B cell (primary cell): ENCODE measurements at regions not wholly inside any gene's neighbourhood (a gene's known extent, or its start where the extent isn't known, plus 50 kb on each side); places are given as distances from the start of the nearest gene placed in this dataset.

Experiments
- ATAC-seq: fragments of 200-7000 bp; cut with Tn5 transposase; one replicate; pipeline ENCODE4 v1.10.0; 2021; ENCODE audit warnings: low read depth, mild to moderate bottlenecking, moderate number of reproducible peaks, moderate library complexity
- CTCF ChIA-PET: fragments of 350-600 bp; sonication (Branson Sonifier 250); formaldehyde crosslinking; loops from one replicate; lab custom pipeline; 2021; ENCODE audit warnings: antibody characterized with exemption, inconsistent platforms; lab: Charles Lee
- POLR2A ChIA-PET: fragments of 350-600 bp; sonication (Branson Sonifier 250); formaldehyde crosslinking; loops from one replicate; lab custom pipeline; 2021; ENCODE audit warnings: antibody characterized with exemption; lab: Charles Lee
- DNase-seq: peaks from one replicate; pipeline ENCODE4 v3.0.0; 2013
- H2AFZ ChIP-seq: 2 replicates; pipeline ENCODE4 v1.6.1; 2012; ENCODE audit warnings: mild to moderate bottlenecking, low read depth, low read length; ENCODE audit not compliant: insufficient read depth, poor library complexity, severe bottlenecking
- H3K27ac ChIP-seq, 2 donors: 1 replicate in 1 of 2; 2 replicates in 1 of 2; pipeline ENCODE4 v1.5.1; 2012 to 2013; ENCODE audit warnings: low read length in 2 of 2, mild to moderate bottlenecking in 2 of 2, moderate library complexity in 1 of 2
- H3K27me3 ChIP-seq, 4 experiments: fragments of 200-600 bp in 1 of 4; sonication (generic) in 1 of 4; replicated peaks in 1 of 4; 1 replicate in 2 of 4; 2 replicates in 2 of 4; pipeline versions ENCODE4 v1.6.1 to v1.7.0; 2013 to 2016; ENCODE audit warnings: low read length in 3 of 4, mild to moderate bottlenecking in 2 of 4, mixed read lengths in 1 of 4, moderate library complexity in 1 of 4; ENCODE audit not compliant: insufficient read depth in 4 of 4, control insufficient read depth in 3 of 4; ENCODE audit errors: control extremely low read depth in 1 of 4
- H3K36me3 ChIP-seq, 2 experiments: replicated peaks in 1 of 2; 1 replicate in 1 of 2; 2 replicates in 1 of 2; pipeline versions ENCODE4 v1.6.1 to v1.7.1; 2013; ENCODE audit warnings: low read length in 1 of 2; ENCODE audit not compliant: insufficient read depth in 2 of 2, control insufficient read depth in 1 of 2; ENCODE audit errors: control extremely low read depth in 1 of 2, extremely low read depth in 1 of 2
- H3K4me1 ChIP-seq, 2 donors: fragments of 200-600 bp in 1 of 2; sonication (generic) in 1 of 2; 1 replicate in 1 of 2; 2 replicates in 1 of 2; pipeline versions ENCODE4 v1.5.1 to v1.6.1; 2013 to 2017; ENCODE audit warnings: low read length in 2 of 2; ENCODE audit not compliant: control insufficient read depth in 2 of 2, insufficient read depth in 2 of 2
- H3K4me2 ChIP-seq: replicated peaks from 2 replicates; pipeline ENCODE3; 2012; ENCODE audit warnings: mild to moderate bottlenecking, low read depth, low read length; ENCODE audit not compliant: poor library complexity, severe bottlenecking
- H3K4me3 ChIP-seq, 5 experiments: fragments of 200-600 bp in 1 of 5; sonication (generic) in 1 of 5; 1 replicate in 3 of 5; 2 replicates in 2 of 5; pipeline versions ENCODE4 v1.5.1 to v1.7.0; 2011 to 2016; ENCODE audit warnings: low read length in 4 of 5, mild to moderate bottlenecking in 4 of 5, low read depth in 2 of 5, control low read depth in 1 of 5, moderate library complexity in 1 of 5; ENCODE audit not compliant: insufficient read depth in 1 of 5; ENCODE audit errors: control extremely low read depth in 1 of 5, extremely low read depth in 1 of 5
- H3K79me2 ChIP-seq: fragments of 200-600 bp; sonication (generic); one replicate; pipeline ENCODE4 v1.6.0; 2016; ENCODE audit warnings: low read length; ENCODE audit not compliant: control insufficient read depth, insufficient read depth
- H3K9ac ChIP-seq: fragments of 200-600 bp; sonication (generic); 2 replicates; pipeline ENCODE4 v1.6.1; 2017; ENCODE audit warnings: mild to moderate bottlenecking, low read length, moderate library complexity
- H3K9me3 ChIP-seq, 3 donors: one replicate each; pipeline versions ENCODE4 v1.6.1 to v1.7.1; 2013; ENCODE audit warnings: low read length in 2 of 3; ENCODE audit not compliant: control insufficient read depth in 2 of 3, insufficient read depth in 1 of 3; ENCODE audit errors: control extremely low read depth in 1 of 3
- H4K20me1 ChIP-seq: 2 replicates; pipeline ENCODE4 v1.6.0; 2012; ENCODE audit warnings: mild to moderate bottlenecking, low read length; ENCODE audit not compliant: insufficient read depth, control insufficient read depth, poor library complexity, severe bottlenecking
- H3K27ac Mint-ChIP-seq: one replicate; pipeline ENCODE4 v1.8.0; 2021; ENCODE audit warnings: mixed read lengths
- H3K27me3 Mint-ChIP-seq: one replicate; pipeline ENCODE4 v1.8.0; 2021; ENCODE audit warnings: mixed read lengths
- H3K4me1 Mint-ChIP-seq: one replicate; pipeline ENCODE4 v1.8.0; 2021; ENCODE audit warnings: mixed read lengths
- H3K4me3 Mint-ChIP-seq: one replicate; pipeline ENCODE4 v1.8.0; 2021; ENCODE audit warnings: mixed read lengths
- H3K9me3 Mint-ChIP-seq: one replicate; pipeline ENCODE4 v1.8.0; 2022; ENCODE audit warnings: mixed read lengths; ENCODE audit not compliant: insufficient read depth
- EZH2 ChIP-seq: IDR thresholded peaks from 2 replicates; pipeline ENCODE4 v1.6.1; 2012; ENCODE audit warnings: borderline replicate concordance, low read depth, mild to moderate bottlenecking, moderate library complexity, low read length; ENCODE audit not compliant: insufficient read depth, poor library complexity, severe bottlenecking
- whole genome bisulfite sequencing: methylation state at CpG from one replicate; pipeline ENCODE4 v1.1.5; 2013; ENCODE audit warnings: missing lambda C conversion rate; ENCODE audit not compliant: insufficient coverage; 5-methylcytosine and 5-hydroxymethylcytosine counted together
- intact Hi-C: fragments of 100-400 bp; cut with micrococcal nuclease; formaldehyde crosslinking; loops from one replicate; pipeline ENCODE4 v1.10.0; 2022
- TF ChIP-seq, protein P1 (sequence below): fragments of 200-600 bp; IDR thresholded peaks from one replicate; pipeline ENCODE4 v1.8.0; 2022; ENCODE audit warnings: antibody characterized with exemption, mild to moderate bottlenecking

DNA sequence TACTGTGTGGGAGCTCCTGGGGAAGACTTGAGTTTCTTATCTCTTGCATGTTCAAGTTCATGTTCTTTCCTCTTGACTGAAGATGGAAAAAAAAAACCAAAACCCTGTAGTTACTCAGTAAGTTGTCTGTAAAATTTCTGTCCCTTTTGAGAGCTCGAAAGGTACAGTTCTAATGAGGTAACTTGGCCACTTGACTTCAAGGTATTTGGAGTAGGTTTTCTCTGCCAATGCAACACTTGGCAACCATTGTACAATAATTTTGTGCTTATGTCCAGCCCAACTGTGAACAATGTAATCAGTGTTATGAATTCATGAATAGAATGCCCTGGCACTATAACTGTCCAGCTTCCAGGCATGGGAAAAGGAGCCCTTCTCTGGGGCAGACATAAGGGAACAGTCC is 111.0 kb downstream of the LIPG start:
- no peak overlapping the region for H3K4me2 ChIP-seq
- Mint-ChIP-seq H3K27ac (no peak overlapping the region), H3K9me3 (no peaks in the 10 kb centered on the region), H3K4me1 (peaks cover under 1% of the 10 kb centered on the region), H3K4me3 (no peak overlapping the region), H3K27me3 (peaks cover 18% of the 10 kb centered on the region)
- no peaks in the 10 kb centered on the region for H3K79me2 ChIP-seq
- no peak for DNase-seq
- no peak overlapping the region for H3K27ac ChIP-seq
- no CpG with 5 or more reads among the region's 1 CpG for WGBS
- no peak for ATAC-seq
- peaks cover 0 to 6% (median 0%) of the 10 kb centered on the region in 3 donors for H3K9me3 ChIP-seq
- H3K27me3 ChIP-seq, result peaks cover 0 to 5% (median 0%) of the 10 kb centered on the region in 4 experiments
- no peaks in the 10 kb centered on the region for H3K4me1 ChIP-seq
- H4K20me1 ChIP-seq, result no peaks in the 10 kb centered on the region
- intact Hi-C loops, result no loop called here
- no peaks in the 10 kb centered on the region for H3K36me3 ChIP-seq
- no peak overlapping the region for H2AFZ ChIP-seq
- H3K4me3 ChIP-seq, result no peak overlapping the region
- H3K9ac ChIP-seq, result no peak overlapping the region
- ChIA-PET POLR2A (no interaction called here), CTCF (no interaction called here)
- TF ChIP-seq, protein P1, sequence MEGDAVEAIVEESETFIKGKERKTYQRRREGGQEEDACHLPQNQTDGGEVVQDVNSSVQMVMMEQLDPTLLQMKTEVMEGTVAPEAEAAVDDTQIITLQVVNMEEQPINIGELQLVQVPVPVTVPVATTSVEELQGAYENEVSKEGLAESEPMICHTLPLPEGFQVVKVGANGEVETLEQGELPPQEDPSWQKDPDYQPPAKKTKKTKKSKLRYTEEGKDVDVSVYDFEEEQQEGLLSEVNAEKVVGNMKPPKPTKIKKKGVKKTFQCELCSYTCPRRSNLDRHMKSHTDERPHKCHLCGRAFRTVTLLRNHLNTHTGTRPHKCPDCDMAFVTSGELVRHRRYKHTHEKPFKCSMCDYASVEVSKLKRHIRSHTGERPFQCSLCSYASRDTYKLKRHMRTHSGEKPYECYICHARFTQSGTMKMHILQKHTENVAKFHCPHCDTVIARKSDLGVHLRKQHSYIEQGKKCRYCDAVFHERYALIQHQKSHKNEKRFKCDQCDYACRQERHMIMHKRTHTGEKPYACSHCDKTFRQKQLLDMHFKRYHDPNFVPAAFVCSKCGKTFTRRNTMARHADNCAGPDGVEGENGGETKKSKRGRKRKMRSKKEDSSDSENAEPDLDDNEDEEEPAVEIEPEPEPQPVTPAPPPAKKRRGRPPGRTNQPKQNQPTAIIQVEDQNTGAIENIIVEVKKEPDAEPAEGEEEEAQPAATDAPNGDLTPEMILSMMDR, result no peak
- no peak for TF ChIP-seq EZH2

DNA sequence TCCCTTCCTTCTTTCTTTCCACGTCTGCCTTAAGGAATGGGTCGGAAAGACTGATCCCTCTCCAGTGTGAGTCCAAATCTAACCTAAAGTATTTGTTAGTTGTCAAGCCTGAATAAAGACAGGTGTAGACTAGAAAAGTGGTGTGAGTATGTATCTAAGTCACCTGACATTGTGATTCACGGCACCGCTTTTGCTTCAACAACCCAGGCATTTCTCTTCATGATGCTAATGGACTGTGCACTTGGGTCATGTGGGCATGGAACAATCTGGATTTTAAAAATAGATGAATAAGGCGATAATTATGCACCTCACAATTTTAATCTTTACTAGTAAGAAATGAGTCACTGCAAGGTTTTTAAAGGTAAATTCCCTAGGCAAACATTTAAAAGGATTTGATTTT is 107.5 kb downstream of the LIPG start:
- CTCF ChIA-PET, result no interaction called here
- no CpG with 5 or more reads among the region's 5 CpGs for WGBS
- no peak for TF ChIP-seq EZH2
- TF ChIP-seq, protein P1, result no peak
- Histone ChIP-seq H3K36me3 (no peaks in the 10 kb centered on the region), H3K4me3 (no peak overlapping the region), H3K9me3 (peaks cover 0 to 6% (median 0%) of the 10 kb centered on the region in 3 donors), H3K79me2 (no peaks in the 10 kb centered on the region), H4K20me1 (no peaks in the 10 kb centered on the region), H2AFZ (no peak overlapping the region), H3K4me1 (no peaks in the 10 kb centered on the region), H3K4me2 (no peak overlapping the region), H3K9ac (no peak overlapping the region), H3K27me3 (peaks cover 0 to 9% (median 0%) of the 10 kb centered on the region in 4 experiments), H3K27ac (no peak overlapping the region)
- peaks cover 29% of the 10 kb centered on the region for H3K27me3 Mint-ChIP-seq
- POLR2A ChIA-PET, result no interaction called here
- ATAC-seq, result no peak
- no peak overlapping the region for H3K27ac Mint-ChIP-seq
- no peaks in the 10 kb centered on the region for H3K9me3 Mint-ChIP-seq
- H3K4me1 Mint-ChIP-seq, result no peaks in the 10 kb centered on the region
- DNase-seq, result no peak
- H3K4me3 Mint-ChIP-seq, result no peak overlapping the region
- intact Hi-C loops, result no loop called here
